ENCODE measurements at regions not wholly inside any gene's neighbourhood (a gene's known extent, or its start where the extent isn't known, plus 50 kb on each side); places are given as distances from the start of the nearest gene placed in this dataset.

- H3K9me3 ChIP-seq (ENCODE audit: control insufficient read depth, low read length) = no peaks in the 10 kb centered on the region
- H3K9ac ChIP-seq (ENCODE audit: low read length) = no peak overlapping the region
- no peak overlapping the region for H2BK12ac ChIP-seq (ENCODE audit: low read length in 2 of 2)
- H3K4me2 ChIP-seq (ENCODE audit: low read length, poor library complexity, severe bottlenecking) = no peak overlapping the region
- no peak overlapping the region for H3K23ac ChIP-seq (ENCODE audit: low read length in 2 of 2)
- H3K36me3 ChIP-seq (ENCODE audit: control insufficient read depth in 1 of 2, insufficient read depth in 2 of 2, low read depth in 1 of 2, low read length in 2 of 2) = no peaks in the 10 kb centered on the region
- H2AFZ ChIP-seq (ENCODE audit: low read depth, low read length) = no peak overlapping the region
- H3K4ac ChIP-seq (ENCODE audit: low read depth in 1 of 2, low read length in 2 of 2) = no peak overlapping the region
- no peak overlapping the region for H3K14ac ChIP-seq (ENCODE audit: low read length in 2 of 2)
- no peak overlapping the region for H3K18ac ChIP-seq (ENCODE audit: low read depth in 1 of 2, low read length in 2 of 2)
- H3K27ac ChIP-seq (ENCODE audit: low read length, poor library complexity, severe bottlenecking) = no peak overlapping the region
- peak overlapping the region; percentile 13 for H2AK5ac ChIP-seq (ENCODE audit: low read length, severe bottlenecking)
- WGBS = no CpG with 5 or more reads among the region's 1 CpG
- peak overlapping the region; percentile 23 for H4K8ac ChIP-seq (ENCODE audit: low read length)
- no peak overlapping the region for H3K4me3 ChIP-seq (ENCODE audit: insufficient read depth in 1 of 2, low read depth in 1 of 2, low read length in 2 of 2)
- H3K4me1 ChIP-seq (ENCODE audit: control insufficient read depth, insufficient read depth, low read depth, low read length) = peaks cover 5% of the 10 kb centered on the region
- no peak overlapping the region for H2BK5ac ChIP-seq (ENCODE audit: low read depth, low read length, poor library complexity, severe bottlenecking)
- DNase-seq = no peak
- no peak overlapping the region for H2BK120ac ChIP-seq (ENCODE audit: low read depth, low read length)
- H2BK15ac ChIP-seq (ENCODE audit: low read depth, poor library complexity, severe bottlenecking) = no peak overlapping the region
- no peaks in the 10 kb centered on the region for H3K79me1 ChIP-seq (replicated peaks; ENCODE audit: low read length, poor library complexity, severe bottlenecking)
- H4K91ac ChIP-seq (ENCODE audit: low read length) = no peak overlapping the region
- H3K27me3 ChIP-seq (ENCODE audit: control insufficient read depth in 1 of 2, insufficient read depth in 1 of 2, low read length in 2 of 2) = no peaks in the 10 kb centered on the region
These were observed 162.0 kb upstream of the SETBP1 start for GRCh38 chr18:44518666-44519065.

DNA sequence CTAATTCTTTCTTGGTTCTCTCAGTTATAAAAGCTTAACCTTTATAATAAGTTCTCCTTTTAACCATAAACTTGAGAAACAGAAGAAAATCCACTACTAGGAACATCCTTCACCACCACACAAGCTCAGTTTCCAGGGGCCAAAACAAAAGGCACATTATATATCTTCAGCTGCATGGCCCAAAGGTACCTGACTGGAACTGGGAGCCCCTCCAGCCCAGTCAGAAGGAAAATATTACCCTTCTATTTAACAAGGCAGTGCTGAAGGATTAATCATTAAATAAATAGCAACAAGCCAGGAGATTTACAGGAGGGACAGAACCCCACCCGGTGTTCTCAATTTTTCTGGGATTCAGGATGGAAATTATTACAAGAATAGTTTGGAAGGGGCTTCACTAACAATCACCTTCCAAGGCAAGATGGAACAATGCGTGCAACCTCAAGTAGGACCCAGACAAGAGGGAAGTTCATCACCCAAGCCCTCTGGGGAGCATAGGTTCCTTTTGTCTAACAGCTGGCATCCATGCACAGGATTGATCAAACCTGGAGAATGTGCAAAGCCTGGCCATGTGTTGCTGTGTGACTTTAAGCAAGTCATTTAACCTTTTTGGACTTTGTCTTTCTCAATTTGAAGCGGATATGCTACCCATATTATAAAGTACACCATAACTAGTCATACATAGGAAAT is 159.6 kb upstream of the SETBP1 start:
- no peak overlapping the region for H4K91ac ChIP-seq (ENCODE audit: low read length)
- no peak overlapping the region for H3K4me2 ChIP-seq (ENCODE audit: low read length, poor library complexity, severe bottlenecking)
- H2BK15ac ChIP-seq (ENCODE audit: low read depth, poor library complexity, severe bottlenecking) = no peak overlapping the region
- no peak overlapping the region for H3K4me3 ChIP-seq (ENCODE audit: insufficient read depth in 1 of 2, low read depth in 1 of 2, low read length in 2 of 2)
- H3K9ac ChIP-seq (ENCODE audit: low read length) = no peak overlapping the region
- peaks cover 5% of the 10 kb centered on the region for H3K4me1 ChIP-seq (ENCODE audit: control insufficient read depth, insufficient read depth, low read depth, low read length)
- peak overlapping the region; percentile 15 for H3K27ac ChIP-seq (ENCODE audit: low read length, poor library complexity, severe bottlenecking)
- H3K36me3 ChIP-seq (ENCODE audit: control insufficient read depth in 1 of 2, insufficient read depth in 2 of 2, low read depth in 1 of 2, low read length in 2 of 2) = no peaks in the 10 kb centered on the region
- H2AK5ac ChIP-seq (ENCODE audit: low read length, severe bottlenecking) = no peak overlapping the region
- no peak overlapping the region for H4K8ac ChIP-seq (ENCODE audit: low read length)
- no peak overlapping the region for H2BK120ac ChIP-seq (ENCODE audit: low read depth, low read length)
- no peak overlapping the region for H2BK5ac ChIP-seq (ENCODE audit: low read depth, low read length, poor library complexity, severe bottlenecking)
- H3K79me1 ChIP-seq (replicated peaks; ENCODE audit: low read length, poor library complexity, severe bottlenecking) = no peaks in the 10 kb centered on the region
- no peaks in the 10 kb centered on the region for H3K27me3 ChIP-seq (ENCODE audit: control insufficient read depth in 1 of 2, insufficient read depth in 1 of 2, low read length in 2 of 2)
- H3K14ac ChIP-seq (ENCODE audit: low read length in 2 of 2) = no peak overlapping the region
- no peak overlapping the region for H3K4ac ChIP-seq (ENCODE audit: low read depth in 1 of 2, low read length in 2 of 2)
- no peak overlapping the region for H3K18ac ChIP-seq (ENCODE audit: low read depth in 1 of 2, low read length in 2 of 2)
- H2AFZ ChIP-seq (ENCODE audit: low read depth, low read length) = no peak overlapping the region
- no peak overlapping the region for H2BK12ac ChIP-seq (ENCODE audit: low read length in 2 of 2)
- no peaks in the 10 kb centered on the region for H3K9me3 ChIP-seq (ENCODE audit: control insufficient read depth, low read length)
- H3K23ac ChIP-seq (ENCODE audit: low read length in 2 of 2) = no peak overlapping the region
- 92% methylated on average over 2 of the region's 3 CpGs for WGBS
- no peak for DNase-seq

- H3K18ac ChIP-seq (ENCODE audit: low read depth in 1 of 2, low read length in 2 of 2) = no peak overlapping the region
- H3K36me3 ChIP-seq (ENCODE audit: control insufficient read depth in 1 of 2, insufficient read depth in 2 of 2, low read depth in 1 of 2, low read length in 2 of 2) = no peaks in the 10 kb centered on the region
- no peak overlapping the region for H4K8ac ChIP-seq (ENCODE audit: low read length)
- H2BK15ac ChIP-seq (ENCODE audit: low read depth, poor library complexity, severe bottlenecking) = no peak overlapping the region
- H3K27me3 ChIP-seq (ENCODE audit: control insufficient read depth in 1 of 2, insufficient read depth in 1 of 2, low read length in 2 of 2) = no peaks in the 10 kb centered on the region
- H3K4me1 ChIP-seq (ENCODE audit: control insufficient read depth, insufficient read depth, low read depth, low read length) = peaks cover 5% of the 10 kb centered on the region
- no peak overlapping the region for H2AK5ac ChIP-seq (ENCODE audit: low read length, severe bottlenecking)
- H3K27ac ChIP-seq (ENCODE audit: low read length, poor library complexity, severe bottlenecking) = no peak overlapping the region
- no peaks in the 10 kb centered on the region for H3K79me1 ChIP-seq (replicated peaks; ENCODE audit: low read length, poor library complexity, severe bottlenecking)
- no peak for DNase-seq
- H2BK12ac ChIP-seq (ENCODE audit: low read length in 2 of 2) = no peak overlapping the region
- no peak overlapping the region for H3K23ac ChIP-seq (ENCODE audit: low read length in 2 of 2)
- no peak overlapping the region for H3K4ac ChIP-seq (ENCODE audit: low read depth in 1 of 2, low read length in 2 of 2)
- H2BK120ac ChIP-seq (ENCODE audit: low read depth, low read length) = no peak overlapping the region
- no peak overlapping the region for H3K4me2 ChIP-seq (ENCODE audit: low read length, poor library complexity, severe bottlenecking)
- no peak overlapping the region for H2BK5ac ChIP-seq (ENCODE audit: low read depth, low read length, poor library complexity, severe bottlenecking)
- no peak overlapping the region for H2AFZ ChIP-seq (ENCODE audit: low read depth, low read length)
- no peak overlapping the region for H3K14ac ChIP-seq (ENCODE audit: low read length in 2 of 2)
- H4K91ac ChIP-seq (ENCODE audit: low read length) = no peak overlapping the region
- H3K9ac ChIP-seq (ENCODE audit: low read length) = no peak overlapping the region
- no peaks in the 10 kb centered on the region for H3K9me3 ChIP-seq (ENCODE audit: control insufficient read depth, low read length)
- H3K4me3 ChIP-seq (ENCODE audit: insufficient read depth in 1 of 2, low read depth in 1 of 2, low read length in 2 of 2) = no peak overlapping the region
These were observed 159.0 kb upstream of the SETBP1 start for GRCh38 chr18:44521668-44522022.

DNA sequence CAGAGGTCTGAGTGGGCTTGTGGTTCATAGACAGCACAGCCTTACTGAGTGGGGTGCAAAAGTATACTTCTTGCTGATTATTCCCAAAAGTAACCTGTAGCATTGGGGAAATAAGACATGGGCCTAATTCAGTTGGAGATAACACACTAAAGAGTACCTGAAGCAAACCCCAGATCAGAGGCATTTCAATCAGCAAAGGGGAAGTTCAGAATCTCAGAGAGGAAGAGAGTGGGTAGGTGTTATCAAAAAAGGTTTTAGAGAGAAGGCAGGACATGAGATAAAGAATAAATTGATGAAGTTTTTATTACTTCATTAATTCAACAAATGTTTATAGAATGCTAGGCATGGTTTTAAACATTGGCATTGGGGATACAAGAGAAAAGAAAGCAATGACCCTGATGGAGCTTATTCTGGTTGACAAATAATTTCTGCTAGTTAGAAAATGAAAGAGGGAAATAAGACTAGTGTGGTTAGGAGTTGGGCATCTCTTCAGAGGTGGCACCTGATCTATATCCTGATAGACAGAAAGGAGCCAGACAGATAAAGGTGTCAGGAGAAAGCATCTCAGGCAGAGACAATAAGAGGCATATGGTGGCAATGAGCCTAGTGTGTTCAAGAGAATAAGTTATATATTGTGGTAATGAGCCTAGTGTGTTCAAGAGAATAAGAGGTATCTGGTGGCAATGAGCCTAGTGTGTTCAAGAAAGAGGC is 153.8 kb upstream of the SETBP1 start:
- Histone ChIP-seq H2BK15ac (ENCODE audit: low read depth, poor library complexity, severe bottlenecking) (no peak overlapping the region), H2AFZ (ENCODE audit: low read depth, low read length) (no peak overlapping the region), H3K4me1 (ENCODE audit: control insufficient read depth, insufficient read depth, low read depth, low read length) (peaks cover 3% of the 10 kb centered on the region), H3K9ac (ENCODE audit: low read length) (no peak overlapping the region), H3K4me2 (ENCODE audit: low read length, poor library complexity, severe bottlenecking) (no peak overlapping the region), H3K23ac (ENCODE audit: low read length in 2 of 2) (no peak overlapping the region), H3K27me3 (ENCODE audit: control insufficient read depth in 1 of 2, insufficient read depth in 1 of 2, low read length in 2 of 2) (peaks cover 0 to 4% of the 10 kb centered on the region in 2 experiments), H3K36me3 (ENCODE audit: control insufficient read depth in 1 of 2, insufficient read depth in 2 of 2, low read depth in 1 of 2, low read length in 2 of 2) (no peaks in the 10 kb centered on the region), H3K27ac (ENCODE audit: low read length, poor library complexity, severe bottlenecking) (no peak overlapping the region), H3K14ac (ENCODE audit: low read length in 2 of 2) (no peak overlapping the region), H2BK12ac (ENCODE audit: low read length in 2 of 2) (no peak overlapping the region), H4K91ac (ENCODE audit: low read length) (no peak overlapping the region), H2AK5ac (ENCODE audit: low read length, severe bottlenecking) (no peak overlapping the region), H4K8ac (ENCODE audit: low read length) (no peak overlapping the region), H3K4ac (ENCODE audit: low read depth in 1 of 2, low read length in 2 of 2) (no peak overlapping the region), H3K4me3 (ENCODE audit: insufficient read depth in 1 of 2, low read depth in 1 of 2, low read length in 2 of 2) (no peak overlapping the region), H3K79me1 (replicated peaks; ENCODE audit: low read length, poor library complexity, severe bottlenecking) (no peaks in the 10 kb centered on the region), H3K9me3 (ENCODE audit: control insufficient read depth, low read length) (no peaks in the 10 kb centered on the region), H3K18ac (ENCODE audit: low read depth in 1 of 2, low read length in 2 of 2) (no peak overlapping the region), H2BK120ac (ENCODE audit: low read depth, low read length) (no peak overlapping the region), H2BK5ac (ENCODE audit: low read depth, low read length, poor library complexity, severe bottlenecking) (no peak overlapping the region)
- DNase-seq = no peak
